HCT116 (cell line): ENCODE measurements at regions not wholly inside any gene's neighbourhood (a gene's known extent, or its start where the extent isn't known, plus 50 kb on each side); places are given as distances from the start of the nearest gene placed in this dataset.

Experiments
- ATAC-seq: fragments of 200-7000 bp; cut with Tn5 transposase; 2 replicates; pipeline ENCODE4 v1.9.1; 2020; ENCODE audit warnings: mild to moderate bottlenecking, moderate library complexity
- BruUV-seq: library from RNA; stranded (reverse); fragments of 400-500 nt; replicated peaks from 2 replicates; lab custom pipeline; 2021; lab: Mats Ljungman, UMichigan
- CTCF ChIA-PET: fragments of 300-600 bp; sonication (Branson Sonifier 250); formaldehyde crosslinking; loops from one replicate; lab custom pipeline; 2021; ENCODE audit warnings: antibody characterized with exemption; lab: Charles Lee
- POLR2A ChIA-PET: fragments of 300-600, 350-600 bp; sonication (Branson Sonifier 250); formaldehyde crosslinking; loops from one replicate; lab custom pipeline; 2021; ENCODE audit warnings: antibody characterized with exemption; lab: Charles Lee
- RAD21 ChIA-PET, 2 experiments: fragments of 300-600 bp; sonication (Branson Sonifier 250); formaldehyde crosslinking; loops; one replicate each; lab custom pipeline; 2023; ENCODE audit warnings: low total read pairs in 2 of 2; ENCODE audit not compliant: uncharacterized antibody in 2 of 2, unreplicated experiment in 2 of 2, low non-redundant PET in 1 of 2; lab: Charles Lee
- DNase-seq: peaks from one replicate; pipeline ENCODE4 v3.0.0-alpha.2; 2010; ENCODE audit warnings: low read depth, low spot score
- H2AFZ ChIP-seq: fragments of 200-600 bp; shearing (Covaris generic), sonication (generic); 2 replicates; pipeline ENCODE4 v1.6.1; 2017; ENCODE audit warnings: low read depth, mixed run types, mixed read lengths, antibody characterized with exemption, low read length; ENCODE audit not compliant: poor library complexity, severe bottlenecking
- H3K27ac ChIP-seq: 2 replicates; pipeline ENCODE4 v1.5.1; 2012; ENCODE audit warnings: low read depth, low read length
- H3K27me3 ChIP-seq: fragments of 200-600 bp; sonication (generic); 2 replicates; pipeline ENCODE4 v1.6.1; 2016; ENCODE audit warnings: mixed run types, low read length, mixed read lengths; ENCODE audit not compliant: insufficient read depth
- H3K36me3 ChIP-seq, 2 experiments: fragments of 200-500 bp in 1 of 2; fragments of 200-600 bp in 1 of 2; sonication (Bioruptor generic) in 1 of 2; sonication (generic) in 1 of 2; 2 replicates each; pipeline versions ENCODE4 v1.5.1 to v1.6.1; 2014 to 2016; ENCODE audit warnings: low read length in 2 of 2, inconsistent platforms in 1 of 2, mixed read lengths in 1 of 2, mixed run types in 1 of 2; ENCODE audit not compliant: insufficient read depth in 2 of 2, control insufficient read depth in 1 of 2
- H3K4me1 ChIP-seq, 2 experiments: fragments of 200-600 bp in 1 of 2; sonication (generic) in 1 of 2; 2 replicates each; pipeline versions ENCODE4 v1.5.1 to v1.6.1; 2012 to 2017; ENCODE audit warnings: low read length in 2 of 2, inconsistent platforms in 1 of 2, mild to moderate bottlenecking in 1 of 2, mixed read lengths in 1 of 2, mixed run types in 1 of 2, moderate library complexity in 1 of 2; ENCODE audit not compliant: insufficient read depth in 2 of 2, control insufficient read depth in 1 of 2
- H3K4me2 ChIP-seq: fragments of 200-600 bp; sonication (generic); 2 replicates; pipeline ENCODE4 v1.6.1; 2017; ENCODE audit warnings: mixed run types, low read length, mixed read lengths
- H3K4me3 ChIP-seq, 2 experiments: fragments of 200-600 bp in 1 of 2; sonication (generic) in 1 of 2; replicated peaks in 1 of 2; 2 replicates each; pipeline ENCODE4 v1.5.1; 2011 to 2016; ENCODE audit warnings: low read length in 2 of 2, control low read depth in 1 of 2, low read depth in 1 of 2, mild to moderate bottlenecking in 1 of 2, mixed read lengths in 1 of 2, mixed run types in 1 of 2
- H3K79me2 ChIP-seq: fragments of 200-600 bp; sonication (generic); 2 replicates; pipeline ENCODE4 v1.6.1; 2017; ENCODE audit warnings: mild to moderate bottlenecking, mixed run types, low read length, moderate library complexity, mixed read lengths; ENCODE audit not compliant: insufficient read depth
- H3K9ac ChIP-seq: fragments of 200-600 bp; sonication (generic); 2 replicates; pipeline ENCODE4 v1.6.1; 2016; ENCODE audit warnings: low read length, mixed read lengths
- H3K9me2 ChIP-seq: fragments of 200-600 bp; sonication (generic), shearing (Covaris generic); 2 replicates; pipeline ENCODE4 v1.6.1; 2017; ENCODE audit warnings: mixed run types, mild to moderate bottlenecking, moderate library complexity; ENCODE audit not compliant: insufficient read depth
- H3K9me3 ChIP-seq, 2 experiments: fragments of 200-500 bp in 1 of 2; fragments of 200-600 bp in 1 of 2; sonication (Bioruptor generic) in 1 of 2; sonication (generic) in 1 of 2; 2 replicates each; pipeline ENCODE4 v1.6.1; 2014 to 2017; ENCODE audit warnings: low read length in 2 of 2, mixed read lengths in 2 of 2, inconsistent platforms in 1 of 2, low read depth in 1 of 2, mild to moderate bottlenecking in 1 of 2, mixed run types in 1 of 2, moderate library complexity in 1 of 2; ENCODE audit not compliant: control insufficient read depth in 1 of 2, insufficient read depth in 1 of 2
- H4K20me1 ChIP-seq: fragments of 200-600 bp; sonication (generic), shearing (Covaris generic); 2 replicates; pipeline ENCODE4 v1.6.1; 2017; ENCODE audit warnings: mixed run types, mild to moderate bottlenecking, moderate library complexity; ENCODE audit not compliant: insufficient read depth
- EGR1 ChIP-seq: IDR thresholded peaks from 2 replicates; pipeline ENCODE4 v1.6.1; 2012; ENCODE audit warnings: low read depth
- ELF1 ChIP-seq: IDR thresholded peaks from 2 replicates; pipeline ENCODE4 v1.6.1; 2012; ENCODE audit warnings: low read depth, borderline replicate concordance
- FOSL1 ChIP-seq: IDR thresholded peaks from 2 replicates; pipeline ENCODE4 v1.6.1; 2012; ENCODE audit warnings: low read depth
- JUND ChIP-seq: IDR thresholded peaks from 2 replicates; pipeline ENCODE4 v1.6.1; 2012
- MAX ChIP-seq: IDR thresholded peaks from 2 replicates; pipeline ENCODE4 v1.6.1; 2012
- RAD21 ChIP-seq: IDR thresholded peaks from 2 replicates; pipeline ENCODE4 v1.6.1; 2012; ENCODE audit warnings: low read depth, mild to moderate bottlenecking
- REST ChIP-seq: IDR thresholded peaks from 2 replicates; pipeline ENCODE4 v1.6.1; 2012; ENCODE audit warnings: low read depth
- SP1 ChIP-seq: IDR thresholded peaks from 2 replicates; pipeline ENCODE4 v1.6.1; 2012; ENCODE audit warnings: low read depth
- YY1 ChIP-seq: IDR thresholded peaks from 2 replicates; pipeline ENCODE4 v1.6.1; 2011; ENCODE audit warnings: low read length, low read depth, moderate library complexity, mild to moderate bottlenecking; ENCODE audit not compliant: insufficient replicate concordance; ENCODE audit errors: extremely low read depth
- ZNF274 ChIP-seq: fragments of 200-500 bp; sonication (Bioruptor generic); IDR thresholded peaks from 2 replicates; pipeline ENCODE4 v1.6.1; 2014; ENCODE audit warnings: mild to moderate bottlenecking, low read depth, low read length, inconsistent platforms
- intact Hi-C: fragments of 100-400 bp; cut with micrococcal nuclease; formaldehyde crosslinking; loops from 2 replicates; pipeline ENCODE4 v1.10.0; 2022

GRCh38 chr2:40507432-40507831, 55.5 kb upstream of the SLC8A1 start:
- Histone ChIP-seq H3K9ac (no peak overlapping the region), H3K9me2 (no peaks in the 10 kb centered on the region), H2AFZ (no peak overlapping the region), H3K79me2 (no peaks in the 10 kb centered on the region), H3K27ac (no peak overlapping the region), H4K20me1 (no peaks in the 10 kb centered on the region), H3K9me3 (no peaks in the 10 kb centered on the region), H3K27me3 (peaks cover 32% of the 10 kb centered on the region), H3K36me3 (no peaks in the 10 kb centered on the region), H3K4me2 (no peak overlapping the region), H3K4me1 (no peaks in the 10 kb centered on the region), H3K4me3 (no peak overlapping the region)
- ChIA-PET POLR2A (no interaction called here), RAD21 (no interaction called here), CTCF (no interaction called here)
- intact Hi-C loops, result no loop called here
- TF ChIP-seq RAD21 (no peak), ZNF274 (no peak), JUND (no peak), SP1 (no peak), EGR1 (no peak), ELF1 (no peak), MAX (no peak), REST (no peak), YY1 (no peak), FOSL1 (no peak)
- no peak for ATAC-seq
- no TSS peak for BruUV-seq
- no peak for DNase-seq
